ENCODE measurements at regions not wholly inside any gene's neighbourhood (a gene's known extent, or its start where the extent isn't known, plus 50 kb on each side); places are given as distances from the start of the nearest gene placed in this dataset.

- FAIRE-seq (no peak), DNase-seq (ENCODE audit: low spot score) (no peak)
These were observed 603.9 kb upstream of the FANCL start for GRCh38 chr2:58845011-58845410.

- DNase-seq (ENCODE audit: low spot score), result no peak
- FAIRE-seq, result no peak
These were observed 601.5 kb upstream of the FANCL start for GRCh38 chr2:58842501-58843155.

DNA sequence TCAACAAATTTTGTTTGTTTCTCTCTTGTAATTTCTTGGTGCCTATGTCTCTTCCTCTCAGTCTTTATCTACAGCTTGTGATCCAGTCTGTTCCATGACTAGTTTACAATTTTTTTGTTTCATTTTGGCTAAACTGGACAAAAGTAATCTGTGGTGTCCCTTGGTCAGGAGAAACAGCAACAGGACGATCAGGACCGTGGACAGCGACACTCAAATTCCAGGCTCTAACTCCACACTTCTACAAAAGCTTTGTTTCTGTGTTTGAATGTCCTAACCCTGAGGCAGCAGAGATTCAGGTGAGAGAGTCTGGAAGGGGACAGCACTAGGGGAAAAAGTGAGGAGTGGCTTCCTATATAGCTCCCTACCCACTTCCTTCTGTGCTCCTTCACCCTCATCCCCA, 593.3 kb upstream of the FANCL start:
- no peak for FAIRE-seq
- no peak for DNase-seq (ENCODE audit: low spot score)

GRCh38 chr2:58826795-58827194, 585.7 kb upstream of the FANCL start:
- no peak for DNase-seq (ENCODE audit: low spot score)
- FAIRE-seq, result no peak

DNA sequence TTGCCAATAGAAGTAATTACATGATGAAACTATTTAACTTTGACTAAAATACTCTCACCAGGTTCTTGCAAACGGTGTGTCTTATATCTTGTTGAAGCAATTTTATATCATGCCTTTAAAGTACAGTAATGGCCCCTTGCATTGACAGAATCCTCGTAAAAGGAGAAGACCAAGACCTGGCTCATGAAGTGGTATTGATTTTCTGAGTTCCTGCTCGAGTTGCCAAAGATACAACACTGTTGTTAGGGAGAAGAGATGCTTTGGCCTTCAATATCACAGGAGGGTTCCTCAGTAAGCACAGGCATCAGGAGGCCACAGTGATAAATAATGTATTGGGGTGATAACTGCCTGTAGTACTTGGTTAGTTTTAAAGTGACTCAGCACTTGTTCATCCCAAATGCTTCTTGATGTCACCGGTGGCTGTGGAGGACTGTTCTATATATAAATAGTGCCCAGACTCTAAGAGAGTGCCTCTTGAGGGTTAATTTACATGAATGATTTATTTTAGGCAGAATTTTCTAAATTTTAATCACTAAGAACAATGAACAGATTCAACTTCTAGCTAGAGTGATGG, 571.7 kb upstream of the FANCL start:
- DNase-seq (ENCODE audit: low spot score) (no peak), FAIRE-seq (no peak)

DNA sequence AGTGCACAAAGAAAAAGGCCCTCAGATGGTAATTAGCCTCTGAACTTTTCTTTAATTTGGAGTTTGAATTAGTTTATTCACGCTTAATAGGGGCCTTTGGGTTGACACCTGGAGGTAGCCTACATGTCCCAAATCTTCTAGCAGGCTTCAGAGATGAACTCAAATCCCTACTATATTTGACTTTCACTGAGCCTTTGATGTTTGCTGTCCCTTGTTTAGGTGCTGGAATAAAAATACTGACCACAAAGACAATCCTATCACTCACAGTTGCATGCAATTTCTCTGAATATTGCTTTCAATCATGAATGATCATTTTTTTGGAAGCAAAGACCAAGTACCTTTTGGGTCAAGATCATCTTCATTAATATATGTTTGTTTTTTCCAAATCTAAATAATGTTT, 564.0 kb upstream of the FANCL start:
- no peak for DNase-seq (ENCODE audit: low spot score)
- no peak for FAIRE-seq

DNA sequence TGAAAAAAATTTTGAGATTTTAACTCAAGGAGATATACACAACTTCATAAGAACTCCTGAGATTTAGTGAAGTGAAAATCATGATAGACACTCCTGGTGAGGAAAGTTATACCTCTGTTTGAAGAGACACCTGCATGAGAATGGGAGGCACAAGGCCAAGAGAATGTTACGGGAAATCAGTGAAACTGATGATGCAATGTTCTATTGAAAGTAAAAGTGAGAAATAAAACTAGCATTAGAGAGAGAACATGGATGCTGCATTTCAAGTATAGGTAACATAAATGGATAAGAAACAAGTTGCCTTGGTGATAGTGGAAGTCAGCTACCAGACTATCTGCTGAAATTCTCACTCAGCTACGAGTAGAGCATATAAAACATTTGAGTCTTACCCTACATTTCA, 562.1 kb upstream of the FANCL start:
- FAIRE-seq (no peak), DNase-seq (ENCODE audit: low spot score) (no peak)

- FAIRE-seq, result no peak
- no peak for DNase-seq (ENCODE audit: low spot score)
These were observed 559.8 kb upstream of the FANCL start for GRCh38 chr2:58800881-58801280.

GRCh38 chr2:58798676-58799208, 557.6 kb upstream of the FANCL start:
- FAIRE-seq (no peak), DNase-seq (ENCODE audit: low spot score) (no peak)

- DNase-seq (ENCODE audit: low spot score) (no peak), FAIRE-seq (no peak)
These were observed 555.2 kb upstream of the FANCL start for GRCh38 chr2:58796239-58796910.

- DNase-seq (ENCODE audit: low spot score), result no peak
- no peak for FAIRE-seq
These were observed 553.8 kb upstream of the FANCL start for GRCh38 chr2:58794916-58795315.

- FAIRE-seq, result no peak
- DNase-seq (ENCODE audit: low spot score), result no peak
These were observed 553.0 kb upstream of the FANCL start for GRCh38 chr2:58794103-58794502.

DNA sequence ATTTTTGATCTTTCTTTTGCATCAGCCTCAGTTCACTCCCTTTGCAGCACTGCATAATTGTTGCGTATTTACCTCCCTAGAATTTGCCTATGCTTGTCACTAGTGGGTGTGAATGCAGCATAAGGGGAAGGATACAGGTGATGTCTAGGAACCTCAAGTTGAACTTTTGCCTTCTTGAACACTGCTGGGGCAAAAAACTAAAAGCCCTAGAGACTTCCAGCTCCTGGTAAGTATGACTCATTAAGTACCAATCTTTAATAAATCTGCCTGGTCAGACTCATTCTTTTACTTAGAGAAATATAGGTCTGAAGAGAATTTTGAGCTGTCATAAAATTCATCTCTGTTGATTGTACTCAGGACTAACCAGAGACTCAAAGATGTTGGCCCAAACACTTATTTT, 547.3 kb upstream of the FANCL start:
- FAIRE-seq (no peak), DNase-seq (ENCODE audit: low spot score) (no peak)

- FAIRE-seq (no peak), DNase-seq (ENCODE audit: low spot score) (no peak)
These were observed 529.7 kb upstream of the FANCL start for GRCh38 chr2:58770846-58771245.

DNA sequence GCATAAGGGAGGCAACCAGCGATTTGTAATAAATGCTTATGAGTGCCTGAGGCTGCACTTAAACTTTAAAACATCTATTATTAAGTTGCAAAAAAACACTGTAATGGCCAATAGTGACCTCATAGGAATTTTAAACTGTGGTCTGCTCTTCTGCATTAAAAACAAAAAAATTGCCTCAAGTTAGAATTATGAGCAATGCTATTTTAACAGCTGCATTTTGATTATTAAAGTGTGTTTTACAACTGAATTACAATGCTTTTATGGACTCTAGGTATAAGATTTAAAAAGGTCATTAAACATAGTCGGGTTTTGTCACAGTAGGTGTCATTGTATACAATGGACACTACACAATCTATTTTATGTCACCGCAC, 528.7 kb upstream of the FANCL start:
- FAIRE-seq (no peak), DNase-seq (ENCODE audit: low spot score) (no peak)

GRCh38 chr2:58769111-58769863, 528.2 kb upstream of the FANCL start:
- FAIRE-seq (no peak), DNase-seq (ENCODE audit: low spot score) (no peak)

- DNase-seq (ENCODE audit: low spot score) (no peak), FAIRE-seq (no peak)
These were observed 527.6 kb upstream of the FANCL start for GRCh38 chr2:58768715-58769080.

DNA sequence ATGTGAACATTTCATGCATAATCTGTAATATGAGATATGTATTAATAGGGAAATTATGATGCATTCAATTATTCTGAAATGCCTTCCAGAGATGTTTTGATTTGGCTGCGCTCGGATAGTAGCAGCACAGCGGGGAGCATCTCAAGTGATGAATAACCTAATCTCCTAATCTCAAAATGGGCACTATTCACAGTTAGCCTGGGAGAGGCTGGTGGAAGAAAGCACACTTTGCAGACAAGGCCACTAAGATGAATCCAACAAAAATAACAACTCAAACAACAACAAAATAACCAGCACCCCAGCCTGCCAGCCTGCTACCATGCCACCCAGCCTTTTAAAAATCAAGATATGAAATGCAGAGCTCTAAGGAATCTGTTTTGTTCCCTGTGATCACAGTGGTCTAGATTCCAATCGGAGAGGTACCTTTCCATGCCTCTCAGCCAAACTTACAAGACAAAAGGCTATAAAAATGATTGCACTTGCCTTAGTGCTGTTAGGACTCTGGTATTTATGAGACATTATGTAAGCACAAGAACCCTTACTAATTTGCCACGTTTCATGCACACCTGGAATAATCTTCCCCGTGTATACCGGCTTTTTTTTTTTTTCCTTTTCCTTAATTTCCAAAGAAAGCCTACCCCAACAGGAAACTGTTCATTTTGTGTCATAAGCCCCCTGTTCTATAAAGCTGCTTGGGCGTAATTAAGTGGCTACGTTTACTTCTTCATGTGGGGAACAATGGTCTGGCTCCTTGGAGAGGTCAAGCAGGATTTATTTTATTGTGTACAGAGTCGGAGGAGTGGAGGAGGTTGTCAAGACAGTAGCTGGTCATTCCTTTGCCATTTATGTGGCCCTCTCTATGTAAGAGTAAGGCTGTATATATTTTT, 526.9 kb upstream of the FANCL start:
- no peak for DNase-seq (ENCODE audit: low spot score)
- no peak for FAIRE-seq

- no peak for FAIRE-seq
- DNase-seq (ENCODE audit: low spot score), result no peak
These were observed 523.4 kb upstream of the FANCL start for GRCh38 chr2:58764338-58765104.

GRCh38 chr2:58762176-58762781, 521.2 kb upstream of the FANCL start:
- no peak for FAIRE-seq

More at GRCh38 chr2:58762176-58762781, 521.2 kb upstream of the FANCL start:
- peak; percentile 13 for DNase-seq (ENCODE audit: low spot score)
